SK-N-SH (cell line): ENCODE measurements at regions not wholly inside any gene's neighbourhood (a gene's known extent, or its start where the extent isn't known, plus 50 kb on each side); places are given as distances from the start of the nearest gene placed in this dataset.

Source experiments
- CTCF ChIP-seq: fragments of 200-600 bp; sonication (generic); IDR thresholded peaks from 2 replicates; pipeline ENCODE4 v1.6.1; 2017; ENCODE audit warnings: antibody characterized with exemption, mild to moderate bottlenecking, moderate library complexity
- EZH2phosphoT487 ChIP-seq: fragments of 200-600 bp; sonication (generic); IDR thresholded peaks from 2 replicates; pipeline ENCODE4 v1.6.1; 2017; ENCODE audit warnings: low read depth, mixed run types, mild to moderate bottlenecking, antibody characterized with exemption, moderate library complexity, borderline replicate concordance
- IRF3 ChIP-seq: fragments of 150-350 bp; IDR thresholded peaks from 2 replicates; pipeline ENCODE4 v1.6.1; 2016; ENCODE audit warnings: mild to moderate bottlenecking, low read depth, low read length
- MEF2A ChIP-seq: IDR thresholded peaks from 2 replicates; pipeline ENCODE4 v1.4.0; 2012; ENCODE audit warnings: low read depth, borderline replicate concordance
- MXI1 ChIP-seq: IDR thresholded peaks from 2 replicates; pipeline ENCODE4 v1.6.1; 2012; ENCODE audit warnings: mild to moderate bottlenecking, low read depth, low read length, improper control_type of control experiment
- REST ChIP-seq: IDR thresholded peaks from 2 replicates; pipeline ENCODE4 v1.6.1; 2012; ENCODE audit warnings: mild to moderate bottlenecking, low read depth, low read length, moderate library complexity
- RXRA ChIP-seq: IDR thresholded peaks from 2 replicates; pipeline ENCODE4 v1.4.0; 2012; ENCODE audit warnings: low read depth, mild to moderate bottlenecking, borderline replicate concordance
- SIN3A ChIP-seq: IDR thresholded peaks from 2 replicates; pipeline ENCODE4 v1.6.1; 2012; ENCODE audit warnings: low read depth, mild to moderate bottlenecking, low read length, moderate library complexity, borderline replicate concordance
- TAF1 ChIP-seq: IDR thresholded peaks from 2 replicates; pipeline ENCODE4 v1.6.1; 2012; ENCODE audit warnings: low read depth, mild to moderate bottlenecking, low read length, moderate library complexity, borderline replicate concordance
- USF2 ChIP-seq: fragments of 150-350 bp; IDR thresholded peaks from 2 replicates; pipeline ENCODE4 v1.6.1; 2017; ENCODE audit warnings: antibody characterized with exemption, low read length, low read depth, borderline replicate concordance
- ZBTB33 ChIP-seq: IDR thresholded peaks from 2 replicates; pipeline ENCODE4 v1.4.0; 2012; ENCODE audit warnings: low read depth, borderline replicate concordance

GRCh38 chr2:14567561-14567960, 65.0 kb upstream of the LRATD1 start:
- TF ChIP-seq SIN3A (no peak), REST (no peak), EZH2phosphoT487 (no peak), CTCF (no peak), MXI1 (no peak), ZBTB33 (no peak), RXRA (no peak), MEF2A (no peak), USF2 (no peak), TAF1 (no peak), IRF3 (no peak)
